ENCODE measurements at regions not wholly inside any gene's neighbourhood (a gene's known extent, or its start where the extent isn't known, plus 50 kb on each side); places are given as distances from the start of the nearest gene placed in this dataset.

DNA sequence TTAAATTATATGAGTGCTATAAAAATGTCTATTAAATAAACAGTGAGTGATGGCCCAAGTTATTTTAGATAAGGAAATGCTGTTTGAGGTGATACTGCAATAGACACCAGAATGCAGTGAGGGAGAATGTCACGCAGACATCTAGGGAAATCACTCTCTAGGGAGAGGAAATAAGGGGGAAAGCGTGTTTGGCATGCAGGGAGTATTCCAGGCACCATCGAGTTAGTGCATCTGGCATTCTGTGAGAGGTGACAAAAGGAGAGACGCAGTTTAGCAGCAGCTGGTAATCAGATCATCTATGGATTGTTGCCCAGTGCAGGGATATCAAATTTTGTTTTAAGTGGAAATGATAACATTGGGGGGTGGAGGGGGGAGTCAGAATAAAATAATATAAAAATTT is 175.4 kb upstream of the NETO1 start:
- no peak for DNase-seq
- Histone ChIP-seq H3K4me3 (no peak overlapping the region), H3K9me3 (no peaks in the 10 kb centered on the region), H3K27ac (no peak overlapping the region), H3K27me3 (no peaks in the 10 kb centered on the region), H3K36me3 (no peaks in the 10 kb centered on the region), H3K4me1 (no peaks in the 10 kb centered on the region)
- intact Hi-C loops (cut with DNase I), result no loop called here
- 6 to 10% methylated on average over 4 of the region's 4 CpGs for WGBS, 2 donors
- TF ChIP-seq CTCF (IDR thresholded peaks at IDR 0.05), result no peak
- no peak for ATAC-seq
- no peak for FAIRE-seq

GRCh38 chr18:73040247-73040646 is 172.5 kb upstream of the NETO1 start:
- no peaks in the 10 kb centered on the region for H3K4me1 ChIP-seq
- no peaks in the 10 kb centered on the region for H3K27me3 ChIP-seq
- no peak for TF ChIP-seq CTCF (IDR thresholded peaks at IDR 0.05)
- DNase-seq (no peak), ATAC-seq (no peak), FAIRE-seq (no peak)
- H3K9me3 ChIP-seq, result no peaks in the 10 kb centered on the region
- intact Hi-C loops (cut with DNase I), result no loop called here
- H3K4me3 ChIP-seq, result no peak overlapping the region
- no peaks in the 10 kb centered on the region for H3K36me3 ChIP-seq
- no peak overlapping the region for H3K27ac ChIP-seq
- 32 to 34% methylated on average over 4 of the region's 4 CpGs for WGBS, 2 donors

DNA sequence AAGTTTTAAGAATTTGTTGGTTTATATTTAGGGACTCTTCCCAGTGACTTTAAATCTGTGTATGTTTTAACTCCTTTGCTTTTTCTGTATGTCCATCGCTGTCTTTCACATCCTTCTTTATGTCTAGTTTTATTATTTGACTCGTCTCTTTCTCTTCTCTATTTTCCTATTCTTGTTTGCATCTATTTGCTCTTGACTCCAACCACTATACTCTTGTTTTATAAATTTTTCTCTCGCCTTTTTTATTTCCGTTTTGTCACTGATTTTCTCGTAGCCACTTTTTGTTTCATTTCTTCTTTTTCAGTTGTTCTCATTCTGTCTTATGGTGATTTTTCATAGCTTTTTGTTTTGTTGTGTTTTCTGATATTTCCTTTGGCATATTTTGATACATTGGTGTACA is 170.5 kb upstream of the NETO1 start:
- Histone ChIP-seq H3K36me3 (no peaks in the 10 kb centered on the region), H3K27me3 (no peaks in the 10 kb centered on the region), H3K27ac (no peak overlapping the region), H3K4me1 (no peaks in the 10 kb centered on the region), H3K4me3 (no peak overlapping the region), H3K9me3 (no peaks in the 10 kb centered on the region)
- intact Hi-C loops (cut with DNase I), result loop anchor here in 1 of 3 donors (10.0 kb wide), 1 partner anchor 56 kb away; no protein-coding TSS in a partner anchor
- 52 to 74% methylated on average over 5 of the region's 5 CpGs for WGBS, 2 donors
- TF ChIP-seq CTCF (IDR thresholded peaks at IDR 0.05), result no peak
- FAIRE-seq (no peak), DNase-seq (no peak), ATAC-seq (no peak)

- H3K4me3 ChIP-seq, result no peak overlapping the region
- no peak overlapping the region for H3K27ac ChIP-seq
- no peak for DNase-seq
- no peak for FAIRE-seq
- WGBS, 2 donors, result 9 to 11% methylated on average over 4 of the region's 4 CpGs
- H3K36me3 ChIP-seq, result no peaks in the 10 kb centered on the region
- intact Hi-C loops (cut with DNase I), result no loop called here
- no peaks in the 10 kb centered on the region for H3K27me3 ChIP-seq
- no peak for TF ChIP-seq CTCF (IDR thresholded peaks at IDR 0.05)
- H3K4me1 ChIP-seq, result no peaks in the 10 kb centered on the region
- H3K9me3 ChIP-seq, result no peaks in the 10 kb centered on the region
- peak in 3 of 4 donors; percentile 22 to 37 (median 29) for ATAC-seq
These were observed 156.2 kb upstream of the NETO1 start for GRCh38 chr18:73023975-73024374.

DNA sequence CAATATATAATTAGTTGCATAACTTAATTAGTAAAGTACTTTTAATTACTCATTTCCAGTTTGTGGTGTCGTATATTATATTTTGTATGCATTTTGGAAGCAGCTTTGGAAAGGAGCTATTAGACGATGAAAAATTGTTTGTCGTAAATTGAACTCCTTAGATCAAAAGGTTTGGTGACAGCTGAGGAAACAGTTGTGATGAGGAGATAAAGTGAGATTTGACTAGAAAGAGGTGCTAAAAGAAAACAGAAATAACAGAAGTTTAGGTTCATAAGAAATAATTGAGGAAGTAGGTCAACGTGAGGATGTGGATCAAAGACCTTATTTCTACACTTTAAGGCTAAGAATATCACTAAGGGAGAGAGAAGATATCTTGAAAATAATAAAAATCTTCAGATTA is 141.9 kb upstream of the NETO1 start:
- no peak for FAIRE-seq

More for the DNA sequence above, 141.9 kb upstream of the NETO1 start:
- no peak for TF ChIP-seq CTCF (IDR thresholded peaks at IDR 0.05)
- Histone ChIP-seq H3K27ac (no peak overlapping the region), H3K9me3 (no peaks in the 10 kb centered on the region), H3K36me3 (no peaks in the 10 kb centered on the region), H3K4me3 (no peak overlapping the region), H3K27me3 (no peaks in the 10 kb centered on the region), H3K4me1 (no peaks in the 10 kb centered on the region)
- WGBS, 2 donors, result 49 to 59% methylated on average over 4 of the region's 4 CpGs
- DNase-seq, result no peak
- no peak for ATAC-seq
- intact Hi-C loops (cut with DNase I), result loop anchor here in 1 of 3 donors (10.0 kb wide), 1 partner anchor 65 kb away; no protein-coding TSS in a partner anchor
